Upper lobe of left lung (tissue), 6 donors: ENCODE measurements at regions not wholly inside any gene's neighbourhood (a gene's known extent, or its start where the extent isn't known, plus 50 kb on each side); places are given as distances from the start of the nearest gene placed in this dataset.
A peak's percentile ranks its signal among the peaks of the same experiment; 100 is the strongest.

ENCODE experiments used
- ATAC-seq, 2 donors: fragments of 200-7000 bp; cut with Tn5 transposase; one replicate each; pipeline ENCODE4 v1.9.1; 2022; ENCODE audit warnings: mild to moderate bottlenecking in 2 of 2, moderate library complexity in 2 of 2; ENCODE audit not compliant: low FRiP score in 2 of 2
- DNase-seq, 2 donors: peaks; one replicate each; pipeline ENCODE4 v3.0.0-alpha.2; 2019 to 2020
- H3K27ac ChIP-seq, 4 donors: fragments of 200-600 bp; sonication (generic); one replicate each; pipeline ENCODE4 v1.5.1; 2016 to 2019
- H3K27me3 ChIP-seq, 4 donors: fragments of 200-600 bp; sonication (generic); one replicate each; pipeline ENCODE4 v1.5.1; 2017 to 2019
- H3K36me3 ChIP-seq, 4 donors: fragments of 200-600 bp; sonication (generic); one replicate each; pipeline ENCODE4 v1.5.1; 2016 to 2019
- H3K4me1 ChIP-seq, 4 donors: fragments of 200-600 bp; sonication (generic); one replicate each; pipeline ENCODE4 v1.5.1; 2018 to 2019
- H3K4me3 ChIP-seq, 4 donors: fragments of 200-600 bp; sonication (generic); one replicate each; pipeline ENCODE4 v1.5.1; 2017 to 2019; ENCODE audit warnings: mild to moderate bottlenecking in 2 of 4, moderate library complexity in 1 of 4
- H3K9me3 ChIP-seq, 4 donors: fragments of 200-600 bp; sonication (generic); one replicate each; pipeline ENCODE4 v1.5.1; 2018 to 2019
- EP300 ChIP-seq, 4 donors: sonication (generic); formaldehyde crosslinking; IDR thresholded peaks; one replicate each; pipeline ENCODE4 v1.5.1; 2017; ENCODE audit warnings: antibody characterized with exemption in 4 of 4, control low read depth in 2 of 4
- POLR2A ChIP-seq, 4 donors: fragments of 450-650 bp; IDR thresholded peaks; one replicate each; pipeline ENCODE4 v1.5.1; 2016 to 2017; ENCODE audit warnings: antibody characterized with exemption in 4 of 4, mild to moderate bottlenecking in 2 of 4
- POLR2AphosphoS5 ChIP-seq, 2 donors: sonication (generic); formaldehyde crosslinking; IDR thresholded peaks; one replicate each; pipeline ENCODE4 v1.5.1; 2017; ENCODE audit warnings: antibody characterized with exemption in 2 of 2
- WGBS, 2 donors: methylation state at CpG; one replicate each; pipeline ENCODE4 v1.1.5; 2017 to 2018; 5-methylcytosine and 5-hydroxymethylcytosine counted together
- TF ChIP-seq, protein P1 (sequence below), 6 experiments: fragments of 450-650 bp in 4 of 6; fragments of 200-600 bp in 2 of 6; sonication (generic) in 2 of 6; IDR thresholded peaks; one replicate each; pipeline ENCODE4 v1.5.1; 2016 to 2019; ENCODE audit warnings: antibody characterized with exemption in 6 of 6
- donor health status: DM: no; HTN: no; CAD: no; lungs with moderate emphysema.
- donor health status: DM: no; HTN: yes; CAD: no; lungs with severe emphysema.

- peak in 1 of 2 donors; percentile 47 for ATAC-seq
- no peak for DNase-seq
- Histone ChIP-seq H3K27ac (no peak overlapping the region), H3K4me1 (peaks cover 0 to 12% (median 3%) of the 10 kb centered on the region in 4 donors), H3K4me3 (no peak overlapping the region), H3K9me3 (no peaks in the 10 kb centered on the region), H3K36me3 (no peaks in the 10 kb centered on the region), H3K27me3 (no peaks in the 10 kb centered on the region)
- TF ChIP-seq EP300 (IDR thresholded peaks at IDR 0.05) (no peak), POLR2A (IDR thresholded peaks at IDR 0.05) (no peak), POLR2AphosphoS5 (IDR thresholded peaks at IDR 0.05) (no peak)
- TF ChIP-seq, protein P1, sequence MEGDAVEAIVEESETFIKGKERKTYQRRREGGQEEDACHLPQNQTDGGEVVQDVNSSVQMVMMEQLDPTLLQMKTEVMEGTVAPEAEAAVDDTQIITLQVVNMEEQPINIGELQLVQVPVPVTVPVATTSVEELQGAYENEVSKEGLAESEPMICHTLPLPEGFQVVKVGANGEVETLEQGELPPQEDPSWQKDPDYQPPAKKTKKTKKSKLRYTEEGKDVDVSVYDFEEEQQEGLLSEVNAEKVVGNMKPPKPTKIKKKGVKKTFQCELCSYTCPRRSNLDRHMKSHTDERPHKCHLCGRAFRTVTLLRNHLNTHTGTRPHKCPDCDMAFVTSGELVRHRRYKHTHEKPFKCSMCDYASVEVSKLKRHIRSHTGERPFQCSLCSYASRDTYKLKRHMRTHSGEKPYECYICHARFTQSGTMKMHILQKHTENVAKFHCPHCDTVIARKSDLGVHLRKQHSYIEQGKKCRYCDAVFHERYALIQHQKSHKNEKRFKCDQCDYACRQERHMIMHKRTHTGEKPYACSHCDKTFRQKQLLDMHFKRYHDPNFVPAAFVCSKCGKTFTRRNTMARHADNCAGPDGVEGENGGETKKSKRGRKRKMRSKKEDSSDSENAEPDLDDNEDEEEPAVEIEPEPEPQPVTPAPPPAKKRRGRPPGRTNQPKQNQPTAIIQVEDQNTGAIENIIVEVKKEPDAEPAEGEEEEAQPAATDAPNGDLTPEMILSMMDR (IDR thresholded peaks at IDR 0.05) = no peak
Measured at GRCh38 chr12:27176765-27177164, 67.3 kb upstream of the STK38L start.

- TF ChIP-seq POLR2A (IDR thresholded peaks at IDR 0.05) = no peak
- TF ChIP-seq EP300 (IDR thresholded peaks at IDR 0.05) = no peak
- TF ChIP-seq POLR2AphosphoS5 (IDR thresholded peaks at IDR 0.05) = no peak
- TF ChIP-seq, protein P1 (IDR thresholded peaks at IDR 0.05) = no peak
- ATAC-seq = peak in 1 of 2 donors; percentile 50
Measured at GRCh38 chr12:27177706-27178105, 66.4 kb upstream of the STK38L start.

GRCh38 chr12:27178255-27178654, 65.8 kb upstream of the STK38L start:
- WGBS, 2 donors = 93 to 97% methylated on average over 1 of the region's 1 CpG
- no peak for DNase-seq
- ATAC-seq = no peak
- Histone ChIP-seq H3K27ac (no peak overlapping the region), H3K4me3 (no peak overlapping the region), H3K9me3 (no peaks in the 10 kb centered on the region), H3K4me1 (peaks cover 0 to 12% (median 3%) of the 10 kb centered on the region in 4 donors), H3K36me3 (no peaks in the 10 kb centered on the region), H3K27me3 (no peaks in the 10 kb centered on the region)
- no peak for TF ChIP-seq POLR2A (IDR thresholded peaks at IDR 0.05)
- no peak for TF ChIP-seq POLR2AphosphoS5 (IDR thresholded peaks at IDR 0.05)
- TF ChIP-seq, protein P1 (IDR thresholded peaks at IDR 0.05) = no peak
- TF ChIP-seq EP300 (IDR thresholded peaks at IDR 0.05) = no peak

More at GRCh38 chr12:27177706-27178105, 66.4 kb upstream of the STK38L start:
- no peak for DNase-seq
- H3K4me3 ChIP-seq = no peak overlapping the region
- H3K36me3 ChIP-seq = no peaks in the 10 kb centered on the region
- H3K4me1 ChIP-seq = peaks cover 0 to 12% (median 3%) of the 10 kb centered on the region in 4 donors
- no peak overlapping the region for H3K27ac ChIP-seq
- no peaks in the 10 kb centered on the region for H3K9me3 ChIP-seq
- no peaks in the 10 kb centered on the region for H3K27me3 ChIP-seq

- H3K27ac ChIP-seq = no peak overlapping the region
- WGBS, 2 donors = 80 to 83% methylated on average over 2 of the region's 2 CpGs
- DNase-seq = no peak
Measured at GRCh38 chr12:27178723-27179399, 65.2 kb upstream of the STK38L start.

More at GRCh38 chr12:27178723-27179399, 65.2 kb upstream of the STK38L start:
- H3K4me1 ChIP-seq = peaks cover 0 to 12% (median 3%) of the 10 kb centered on the region in 4 donors
- H3K9me3 ChIP-seq = no peaks in the 10 kb centered on the region
- TF ChIP-seq, protein P1 (IDR thresholded peaks at IDR 0.05) = no peak
- TF ChIP-seq EP300 (IDR thresholded peaks at IDR 0.05) (no peak), POLR2A (IDR thresholded peaks at IDR 0.05) (no peak), POLR2AphosphoS5 (IDR thresholded peaks at IDR 0.05) (no peak)
- H3K4me3 ChIP-seq = no peak overlapping the region
- no peaks in the 10 kb centered on the region for H3K36me3 ChIP-seq
- H3K27me3 ChIP-seq = no peaks in the 10 kb centered on the region
- ATAC-seq = no peak
